ENCODE measurements at regions not wholly inside any gene's neighbourhood (a gene's known extent, or its start where the extent isn't known, plus 50 kb on each side); places are given as distances from the start of the nearest gene placed in this dataset.

DNA sequence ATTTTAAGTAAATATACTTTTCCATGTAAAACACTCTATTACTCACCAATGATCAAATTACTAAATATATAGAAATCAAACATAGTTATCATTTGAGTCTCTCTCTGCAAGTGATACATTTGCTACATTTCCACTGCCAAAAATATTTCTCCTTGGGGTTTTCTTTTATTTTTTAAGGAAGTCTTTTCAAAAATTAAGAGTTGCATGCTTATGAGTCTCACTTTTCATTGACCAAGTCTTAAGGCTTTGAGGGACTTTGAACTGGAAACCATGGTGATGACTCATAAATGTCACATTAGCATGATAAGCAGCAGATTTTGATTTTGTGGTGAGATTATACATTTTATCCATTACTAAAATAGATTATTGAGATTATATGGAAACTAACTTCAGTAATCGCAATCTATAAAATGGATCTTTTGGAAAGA is 152.9 kb downstream of the FAM124B start:
- TF ChIP-seq, protein P1, sequence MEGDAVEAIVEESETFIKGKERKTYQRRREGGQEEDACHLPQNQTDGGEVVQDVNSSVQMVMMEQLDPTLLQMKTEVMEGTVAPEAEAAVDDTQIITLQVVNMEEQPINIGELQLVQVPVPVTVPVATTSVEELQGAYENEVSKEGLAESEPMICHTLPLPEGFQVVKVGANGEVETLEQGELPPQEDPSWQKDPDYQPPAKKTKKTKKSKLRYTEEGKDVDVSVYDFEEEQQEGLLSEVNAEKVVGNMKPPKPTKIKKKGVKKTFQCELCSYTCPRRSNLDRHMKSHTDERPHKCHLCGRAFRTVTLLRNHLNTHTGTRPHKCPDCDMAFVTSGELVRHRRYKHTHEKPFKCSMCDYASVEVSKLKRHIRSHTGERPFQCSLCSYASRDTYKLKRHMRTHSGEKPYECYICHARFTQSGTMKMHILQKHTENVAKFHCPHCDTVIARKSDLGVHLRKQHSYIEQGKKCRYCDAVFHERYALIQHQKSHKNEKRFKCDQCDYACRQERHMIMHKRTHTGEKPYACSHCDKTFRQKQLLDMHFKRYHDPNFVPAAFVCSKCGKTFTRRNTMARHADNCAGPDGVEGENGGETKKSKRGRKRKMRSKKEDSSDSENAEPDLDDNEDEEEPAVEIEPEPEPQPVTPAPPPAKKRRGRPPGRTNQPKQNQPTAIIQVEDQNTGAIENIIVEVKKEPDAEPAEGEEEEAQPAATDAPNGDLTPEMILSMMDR (IDR thresholded peaks at IDR 0.05), result no peak

DNA sequence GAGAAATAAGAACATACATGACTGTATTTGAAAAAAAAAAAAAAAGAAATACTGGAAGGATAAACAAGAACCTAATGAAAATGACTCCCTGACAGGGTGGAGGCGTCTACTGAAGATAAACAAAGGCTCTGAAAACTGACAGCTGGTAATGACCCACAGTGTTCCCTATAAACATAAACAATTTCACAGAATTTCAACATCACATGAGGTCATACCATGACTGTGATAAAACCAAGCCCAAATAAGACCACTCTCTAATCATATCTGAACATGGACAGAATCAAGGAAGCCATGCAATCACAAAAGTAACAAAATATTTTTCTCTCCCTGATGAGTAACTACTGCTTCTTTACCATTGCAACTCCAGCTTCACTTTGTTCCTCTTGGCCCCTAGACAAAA is 159.3 kb downstream of the FAM124B start:
- TF ChIP-seq, protein P1 (IDR thresholded peaks at IDR 0.05), result no peak

DNA sequence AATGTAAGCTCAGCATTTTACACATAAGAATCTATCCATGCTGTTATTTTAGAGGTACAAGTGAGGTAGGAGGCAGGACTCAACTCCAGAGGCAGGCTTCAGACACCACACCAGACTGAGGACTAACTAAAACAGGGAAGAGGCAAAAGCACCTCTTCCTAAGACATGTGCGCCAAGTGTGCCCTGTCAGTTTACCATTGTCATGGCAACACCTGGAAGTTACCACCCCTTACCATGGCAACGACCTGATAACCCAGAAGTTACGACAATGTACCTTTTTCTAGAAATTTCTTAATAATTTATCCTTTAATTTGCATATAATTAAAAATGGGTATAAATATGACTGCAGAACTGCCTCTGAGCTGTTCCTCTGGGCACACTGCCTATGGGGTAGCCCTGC is 160.1 kb downstream of the FAM124B start:
- TF ChIP-seq, protein P1 (IDR thresholded peaks at IDR 0.05), result no peak

DNA sequence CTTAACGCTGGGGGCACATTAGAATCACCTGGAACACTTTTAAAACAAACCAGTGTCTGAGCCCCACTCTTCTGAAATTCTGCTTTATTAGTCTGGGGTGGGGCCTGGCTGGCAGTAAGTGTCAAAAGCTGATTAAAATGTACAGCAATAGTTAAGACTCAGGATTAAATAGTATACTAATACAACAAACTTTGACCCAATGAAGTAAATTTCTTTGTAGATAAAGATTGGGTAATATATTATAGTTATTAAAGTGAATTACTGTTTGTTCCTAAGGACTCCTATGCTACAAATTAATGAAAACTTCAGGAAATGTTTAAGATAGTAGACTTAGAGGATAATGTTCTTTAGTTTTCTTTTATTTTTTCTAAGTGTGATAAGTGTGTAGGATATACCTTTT is 160.9 kb downstream of the FAM124B start:
- TF ChIP-seq, protein P1 (IDR thresholded peaks at IDR 0.05), result no peak

DNA sequence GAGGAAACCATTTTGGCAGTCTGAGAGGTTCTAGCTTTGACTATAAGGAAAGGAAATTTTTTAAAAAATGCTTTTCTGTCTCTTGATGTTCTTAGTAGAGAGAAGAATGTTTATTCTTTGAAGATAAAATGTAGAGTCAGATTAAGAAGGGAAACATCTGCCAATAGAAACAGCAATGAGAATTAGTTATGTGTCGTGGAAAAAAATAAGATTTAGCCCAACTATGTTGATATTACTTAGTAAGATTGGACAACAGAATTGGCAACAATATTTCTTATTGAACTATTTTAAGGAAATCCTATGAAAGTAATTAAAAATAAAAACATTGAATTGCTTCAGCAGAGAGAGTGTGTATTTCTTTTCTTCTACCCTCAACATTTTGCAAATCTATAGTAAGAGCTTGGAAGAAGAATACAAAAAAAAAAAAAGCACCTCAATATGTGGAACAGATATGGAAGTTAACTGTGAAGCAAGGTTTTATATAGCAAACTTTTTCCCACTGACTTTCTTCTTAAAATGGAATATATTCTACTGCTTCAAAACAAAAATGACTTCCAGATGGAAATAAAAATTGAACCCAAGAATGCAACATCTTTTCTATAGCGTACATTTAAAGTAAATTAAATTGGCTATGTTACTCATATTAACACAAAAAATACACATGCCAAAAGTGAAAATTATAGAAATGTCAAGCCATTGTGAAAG is 177.9 kb downstream of the FAM124B start:
- TF ChIP-seq, protein P1 (IDR thresholded peaks at IDR 0.05), result no peak

DNA sequence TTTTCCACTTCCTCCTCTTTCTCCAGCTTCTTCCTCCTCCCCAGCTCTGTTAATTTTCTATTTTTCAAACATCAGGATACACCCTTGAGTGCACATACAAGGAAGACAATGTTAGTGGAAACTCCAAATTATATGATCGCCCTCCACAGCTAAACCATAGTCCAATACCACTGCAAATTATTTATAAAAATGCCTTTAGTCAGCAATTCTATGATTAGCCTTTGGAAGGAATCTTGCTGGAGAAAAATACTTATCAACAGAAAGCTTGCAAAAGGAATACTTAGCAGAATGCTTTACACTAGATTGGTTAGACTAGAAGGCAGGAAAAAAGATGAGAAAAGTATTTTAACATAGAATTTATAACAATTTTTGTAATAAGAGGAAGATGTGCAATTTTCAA is 178.9 kb downstream of the FAM124B start:
- TF ChIP-seq, protein P1 (IDR thresholded peaks at IDR 0.05), result no peak

DNA sequence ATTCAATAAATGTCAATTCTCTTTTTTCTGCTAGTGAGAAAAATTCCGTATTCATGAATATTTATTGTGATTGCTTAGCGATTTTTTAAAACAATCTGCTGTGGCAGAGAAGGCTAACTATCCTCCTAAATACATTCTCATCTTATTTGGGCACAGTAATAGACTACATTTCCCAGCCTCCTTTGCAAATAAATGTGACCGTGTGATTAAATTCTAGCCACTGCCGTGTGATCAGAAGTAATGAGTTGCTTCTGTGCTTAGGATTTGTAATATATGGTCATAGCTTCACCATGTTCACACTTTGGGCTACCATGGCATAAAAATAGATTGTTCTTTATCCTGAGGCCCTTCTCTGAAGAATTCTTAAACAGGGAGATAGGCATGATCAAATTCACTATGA is 179.6 kb downstream of the FAM124B start:
- TF ChIP-seq, protein P1 (IDR thresholded peaks at IDR 0.05), result no peak

DNA sequence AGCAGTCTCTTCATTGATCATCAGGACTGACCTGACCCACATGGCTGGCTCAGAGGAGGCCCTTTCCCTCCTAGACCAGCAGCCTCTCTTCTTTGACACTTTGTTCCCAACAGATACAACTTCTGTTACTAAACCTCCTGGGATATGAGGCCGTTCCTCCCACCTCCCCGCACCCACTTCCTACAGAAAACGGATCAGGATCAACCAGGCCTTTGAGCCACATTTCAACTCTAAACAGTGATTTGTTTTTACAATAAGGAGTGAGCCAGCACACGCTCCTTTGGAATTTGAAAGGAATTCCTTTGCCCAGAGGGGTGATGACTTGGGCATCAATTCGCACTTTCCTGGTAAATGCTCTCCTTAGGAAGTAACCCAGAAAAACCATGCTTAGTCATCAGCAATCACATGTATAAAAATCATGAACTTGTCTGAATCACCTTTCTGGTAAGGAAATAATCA is 180.4 kb downstream of the FAM124B start:
- TF ChIP-seq, protein P1 (IDR thresholded peaks at IDR 0.05), result no peak

Data from LNCAP (cell line).